KMS-11 (cell line): ENCODE measurements at regions not wholly inside any gene's neighbourhood (a gene's known extent, or its start where the extent isn't known, plus 50 kb on each side); places are given as distances from the start of the nearest gene placed in this dataset.

Source experiments
- H2AFZ ChIP-seq: fragments of 200-600 bp; sonication (generic); 2 replicates; pipeline ENCODE4 v1.6.1; 2016; ENCODE audit warnings: antibody characterized with exemption, mixed run types, low read depth
- H3K27ac ChIP-seq: fragments of 200-600 bp; sonication (generic); 2 replicates; pipeline ENCODE4 v1.6.1; 2016; ENCODE audit warnings: mild to moderate bottlenecking, mixed run types
- H3K27me3 ChIP-seq: fragments of 200-600 bp; sonication (generic); 2 replicates; pipeline ENCODE4 v1.6.1; 2017; ENCODE audit warnings: mild to moderate bottlenecking, low read depth, mixed run types, moderate library complexity; ENCODE audit not compliant: insufficient read depth
- H3K36me3 ChIP-seq: fragments of 200-600 bp; sonication (generic); 2 replicates; pipeline ENCODE4 v1.6.1; 2017; ENCODE audit warnings: mild to moderate bottlenecking, mixed run types; ENCODE audit not compliant: insufficient read depth
- H3K4me1 ChIP-seq: fragments of 200-600 bp; sonication (generic); 2 replicates; pipeline ENCODE4 v1.6.1; 2016; ENCODE audit warnings: mild to moderate bottlenecking, low read depth, mixed run types; ENCODE audit not compliant: poor library complexity, severe bottlenecking
- H3K4me2 ChIP-seq: fragments of 200-600 bp; sonication (generic); 2 replicates; pipeline ENCODE4 v1.7.0; 2016; ENCODE audit warnings: mild to moderate bottlenecking, mixed run types
- H3K4me3 ChIP-seq: fragments of 200-600 bp; sonication (generic); IDR thresholded peaks from 2 replicates; pipeline ENCODE4 v1.6.1; 2017; ENCODE audit warnings: low read depth, low read length, mixed read lengths; ENCODE audit not compliant: insufficient read depth
- H3K79me2 ChIP-seq: fragments of 200-600 bp; sonication (generic); 2 replicates; pipeline ENCODE4 v1.6.1; 2016; ENCODE audit warnings: low read depth, mixed run types; ENCODE audit not compliant: insufficient read depth
- H3K9ac ChIP-seq: fragments of 200-600 bp; sonication (generic); 2 replicates; pipeline ENCODE4 v1.6.1; 2016; ENCODE audit warnings: mild to moderate bottlenecking, mixed run types
- H4K20me1 ChIP-seq: fragments of 200-600 bp; sonication (generic); 2 replicates; pipeline ENCODE4 v1.6.1; 2016; ENCODE audit warnings: mild to moderate bottlenecking, mixed run types; ENCODE audit not compliant: insufficient read depth
- TF ChIP-seq, protein P1 (sequence below): fragments of 200-600 bp; sonication (generic); conservative IDR thresholded peaks from 2 replicates; pipeline ENCODE4 v1.6.1; 2017; ENCODE audit warnings: low read depth, mild to moderate bottlenecking, antibody characterized with exemption, low read length, moderate library complexity, mixed read lengths

DNA sequence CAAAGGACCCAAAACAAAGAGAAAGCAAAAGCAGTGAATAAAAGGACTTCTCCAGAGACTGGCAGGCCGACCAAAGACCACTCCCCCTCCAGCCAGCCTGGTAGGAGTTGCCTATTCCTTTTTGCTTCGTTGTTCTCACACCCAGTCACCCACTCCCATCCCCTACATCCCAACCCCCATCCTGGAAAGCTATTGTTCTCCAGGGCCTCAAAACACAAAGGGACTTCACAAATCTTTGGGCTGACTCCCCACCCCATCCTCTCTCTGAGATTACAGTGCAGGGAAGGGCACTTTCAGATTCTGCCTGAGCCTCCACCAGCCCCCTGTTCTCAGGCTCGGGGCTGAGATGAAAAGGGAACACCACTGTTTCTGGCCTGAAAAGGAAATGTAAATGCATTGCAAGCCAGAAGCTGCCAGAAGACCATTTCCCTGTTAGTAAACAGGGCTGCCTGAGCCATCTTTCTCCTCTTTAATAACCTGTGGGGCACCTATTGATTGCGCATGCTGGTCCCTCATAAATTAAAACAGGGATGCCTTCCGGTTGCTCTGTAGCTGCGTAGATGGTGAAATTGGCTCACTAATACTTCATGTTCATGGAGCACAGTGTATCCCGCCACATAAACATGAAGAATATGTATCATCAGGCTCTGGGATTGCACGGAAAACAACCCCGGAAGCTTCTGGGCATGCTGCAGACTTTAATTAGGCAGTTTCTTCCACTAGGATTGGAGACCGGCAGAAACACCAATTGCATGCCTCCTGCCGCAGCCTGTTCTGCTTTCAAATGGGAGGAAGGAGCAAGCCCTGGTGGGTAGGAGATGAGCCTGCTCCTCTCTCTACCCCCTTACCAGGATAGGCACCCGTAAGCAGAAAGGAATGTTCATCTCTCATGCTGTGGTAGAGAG is 130.3 kb upstream of the FUT8 start:
- Histone ChIP-seq H3K4me1 (peaks cover 21% of the 10 kb centered on the region), H3K9ac (peak overlapping the region; percentile 53), H3K36me3 (no peaks in the 10 kb centered on the region), H3K4me2 (peak overlapping the region; percentile 82), H2AFZ (peak overlapping the region; percentile 93), H3K27me3 (no peaks in the 10 kb centered on the region), H3K4me3 (no peak overlapping the region), H3K79me2 (no peaks in the 10 kb centered on the region), H3K27ac (peak overlapping the region; percentile 70), H4K20me1 (no peaks in the 10 kb centered on the region)
- TF ChIP-seq, protein P1, sequence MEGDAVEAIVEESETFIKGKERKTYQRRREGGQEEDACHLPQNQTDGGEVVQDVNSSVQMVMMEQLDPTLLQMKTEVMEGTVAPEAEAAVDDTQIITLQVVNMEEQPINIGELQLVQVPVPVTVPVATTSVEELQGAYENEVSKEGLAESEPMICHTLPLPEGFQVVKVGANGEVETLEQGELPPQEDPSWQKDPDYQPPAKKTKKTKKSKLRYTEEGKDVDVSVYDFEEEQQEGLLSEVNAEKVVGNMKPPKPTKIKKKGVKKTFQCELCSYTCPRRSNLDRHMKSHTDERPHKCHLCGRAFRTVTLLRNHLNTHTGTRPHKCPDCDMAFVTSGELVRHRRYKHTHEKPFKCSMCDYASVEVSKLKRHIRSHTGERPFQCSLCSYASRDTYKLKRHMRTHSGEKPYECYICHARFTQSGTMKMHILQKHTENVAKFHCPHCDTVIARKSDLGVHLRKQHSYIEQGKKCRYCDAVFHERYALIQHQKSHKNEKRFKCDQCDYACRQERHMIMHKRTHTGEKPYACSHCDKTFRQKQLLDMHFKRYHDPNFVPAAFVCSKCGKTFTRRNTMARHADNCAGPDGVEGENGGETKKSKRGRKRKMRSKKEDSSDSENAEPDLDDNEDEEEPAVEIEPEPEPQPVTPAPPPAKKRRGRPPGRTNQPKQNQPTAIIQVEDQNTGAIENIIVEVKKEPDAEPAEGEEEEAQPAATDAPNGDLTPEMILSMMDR = no peak

DNA sequence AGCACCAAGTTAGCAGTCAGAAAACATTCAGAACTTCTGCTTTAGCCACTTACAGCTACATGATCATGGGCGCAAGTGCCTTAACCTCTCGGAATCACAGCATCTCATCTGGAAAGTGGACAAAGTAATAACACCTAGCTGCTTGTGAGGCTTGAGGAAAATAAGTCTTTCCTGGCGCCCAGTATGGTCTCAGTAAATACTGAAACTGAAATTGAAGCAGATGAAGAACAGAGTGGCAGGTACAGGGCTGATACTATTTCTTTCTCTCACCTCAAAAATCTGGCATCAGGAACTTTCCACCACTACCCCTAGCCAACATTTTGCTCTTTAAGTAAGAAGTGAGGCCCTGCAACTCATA is 129.7 kb upstream of the FUT8 start:
- Histone ChIP-seq H3K4me2 (peak overlapping the region; percentile 82), H3K27me3 (no peaks in the 10 kb centered on the region), H3K4me1 (peaks cover 21% of the 10 kb centered on the region), H3K79me2 (no peaks in the 10 kb centered on the region), H3K9ac (peak overlapping the region; percentile 53), H3K36me3 (no peaks in the 10 kb centered on the region), H3K27ac (peak overlapping the region; percentile 70), H4K20me1 (no peaks in the 10 kb centered on the region), H2AFZ (peak overlapping the region; percentile 93), H3K4me3 (no peak overlapping the region)
- TF ChIP-seq, protein P1 = no peak

DNA sequence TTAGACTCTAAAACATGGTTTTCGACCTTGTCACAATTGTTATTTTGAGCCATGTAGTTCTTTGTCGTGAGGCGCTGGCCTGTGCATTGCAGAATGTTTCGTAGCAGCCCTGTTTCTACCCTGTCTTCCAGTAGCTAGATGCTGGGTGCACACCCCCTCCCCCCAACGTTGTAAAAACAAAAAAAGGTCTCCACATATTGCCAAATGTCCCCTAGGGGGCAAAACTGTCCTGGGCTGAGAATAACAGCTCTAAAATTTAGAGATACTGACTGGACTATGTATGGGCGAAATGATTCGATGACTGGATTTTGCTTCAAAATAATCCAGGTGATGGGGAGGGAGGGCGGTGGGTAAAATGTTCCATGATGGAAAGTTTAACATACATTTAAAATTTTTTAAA is 126.1 kb upstream of the FUT8 start:
- H3K36me3 ChIP-seq = no peaks in the 10 kb centered on the region
- H3K9ac ChIP-seq = no peak overlapping the region
- no peak overlapping the region for H3K4me2 ChIP-seq
- TF ChIP-seq, protein P1 = no peak
- H3K4me3 ChIP-seq = no peak overlapping the region
- no peaks in the 10 kb centered on the region for H3K79me2 ChIP-seq
- H4K20me1 ChIP-seq = no peaks in the 10 kb centered on the region
- H3K27ac ChIP-seq = no peak overlapping the region
- H3K27me3 ChIP-seq = no peaks in the 10 kb centered on the region
- H3K4me1 ChIP-seq = peaks cover 21% of the 10 kb centered on the region
- H2AFZ ChIP-seq = no peak overlapping the region

DNA sequence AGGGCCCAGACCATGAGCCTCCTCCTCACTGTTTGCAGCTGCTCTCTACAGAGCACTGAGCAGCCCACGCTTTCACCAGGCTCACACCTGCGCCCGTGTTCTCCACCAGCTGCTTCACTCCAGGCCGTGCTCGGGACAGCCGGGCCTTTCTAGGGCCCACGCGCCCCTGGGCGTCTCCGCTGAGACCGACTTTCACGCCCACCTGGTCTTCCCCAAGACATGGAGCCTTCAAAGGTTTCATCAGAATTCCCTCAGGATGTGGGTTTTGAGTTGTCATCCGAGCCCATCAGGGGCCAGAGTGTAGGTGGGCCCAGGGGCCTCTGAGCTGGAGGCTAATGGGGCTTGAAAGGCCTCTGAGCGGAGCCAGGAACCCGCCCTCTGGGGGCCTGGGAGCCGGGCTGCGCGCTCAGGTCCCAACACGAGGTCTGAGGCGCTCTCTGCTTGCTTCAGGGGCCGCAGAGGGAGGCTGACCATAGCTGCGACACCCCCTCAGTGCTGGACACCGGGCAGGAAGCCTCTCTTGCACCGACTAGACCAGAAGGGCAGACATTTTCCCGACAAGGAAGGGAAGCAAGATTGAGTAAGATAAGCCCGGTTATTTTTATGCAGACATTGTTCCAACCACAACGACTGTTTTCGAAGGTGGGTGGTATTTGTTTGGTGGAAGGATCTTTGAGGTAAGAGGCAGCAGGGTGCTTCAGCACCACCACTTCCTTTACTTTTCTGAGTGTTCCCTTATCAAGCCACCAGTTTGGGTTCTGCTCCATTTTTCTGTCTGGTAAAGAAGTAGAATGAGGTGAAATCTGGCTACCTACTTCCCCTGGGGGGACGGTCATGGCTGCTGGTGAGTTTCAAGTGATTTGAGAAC is 125.0 kb upstream of the FUT8 start:
- H3K9ac ChIP-seq = no peak overlapping the region
- no peaks in the 10 kb centered on the region for H4K20me1 ChIP-seq
- TF ChIP-seq, protein P1 = no peak

More for the DNA sequence above, 125.0 kb upstream of the FUT8 start:
- Histone ChIP-seq H3K27ac (no peak overlapping the region), H3K79me2 (no peaks in the 10 kb centered on the region), H3K36me3 (no peaks in the 10 kb centered on the region), H3K4me2 (no peak overlapping the region), H3K4me3 (no peak overlapping the region), H3K27me3 (no peaks in the 10 kb centered on the region), H3K4me1 (peaks cover 11% of the 10 kb centered on the region), H2AFZ (no peak overlapping the region)
